Heart left ventricle (tissue), 16 donors: ENCODE measurements at regions not wholly inside any gene's neighbourhood (a gene's known extent, or its start where the extent isn't known, plus 50 kb on each side); places are given as distances from the start of the nearest gene placed in this dataset.

Experiments used
- ATAC-seq, 4 donors: fragments of 200-7000 bp; cut with Tn5 transposase; one replicate each; pipeline ENCODE4 v1.9.1; 2020 to 2022; ENCODE audit warnings: moderate library complexity in 4 of 4, mild to moderate bottlenecking in 3 of 4, moderate number of reproducible peaks in 1 of 4
- DNase-seq, 5 donors: peaks; one replicate each; pipeline ENCODE4 v3.0.0-alpha.2; 2020
- H3K27ac ChIP-seq, 12 donors: fragments of 200-600 bp; sonication (generic) in 4 of 12; one replicate each; pipeline versions ENCODE4 v1.5.0 to v1.8.0; 2016 to 2022; ENCODE audit warnings: mild to moderate bottlenecking in 2 of 12
- H3K27me3 ChIP-seq, 9 donors: fragments of 200-600 bp; sonication (generic) in 2 of 9; one replicate each; pipeline versions ENCODE4 v1.5.1 to v1.8.0; 2016 to 2022; ENCODE audit warnings: mild to moderate bottlenecking in 3 of 9
- H3K36me3 ChIP-seq, 9 donors: fragments of 200-600 bp; sonication (generic) in 2 of 9; one replicate each; pipeline versions ENCODE4 v1.5.0 to v1.8.0; 2018 to 2022; ENCODE audit warnings: mild to moderate bottlenecking in 2 of 9
- H3K4me1 ChIP-seq, 12 donors: fragments of 200-600 bp; sonication (generic) in 4 of 12; one replicate each; pipeline versions ENCODE4 v1.5.0 to v1.8.0; 2016 to 2022; ENCODE audit warnings: mild to moderate bottlenecking in 3 of 12
- H3K4me3 ChIP-seq, 12 donors: fragments of 200-600 bp; sonication (generic) in 4 of 12; one replicate each; pipeline versions ENCODE4 v1.5.0 to v1.8.0; 2017 to 2022; ENCODE audit warnings: mild to moderate bottlenecking in 9 of 12, moderate library complexity in 4 of 12
- H3K9me3 ChIP-seq, 12 donors: fragments of 200-600 bp; sonication (generic) in 4 of 12; one replicate each; pipeline versions ENCODE4 v1.5.0 to v1.8.0; 2016 to 2022; ENCODE audit warnings: mild to moderate bottlenecking in 1 of 12
- POLR2A ChIP-seq, 2 donors: fragments of 450-650 bp; IDR thresholded peaks; one replicate each; pipeline ENCODE4 v1.6.1; 2017; ENCODE audit warnings: antibody characterized with exemption in 2 of 2, mild to moderate bottlenecking in 2 of 2, moderate library complexity in 2 of 2
- WGBS, 4 donors: extraction: QIAGEN DNeasy Blood & Tissue Kit in 2 of 4; methylation state at CpG; one replicate each; pipeline versions ENCODE4 v1.1.5 to v1.1.7; 2013 to 2018; 5-methylcytosine and 5-hydroxymethylcytosine counted together
- intact Hi-C, 10 donors: fragments of 100-400 bp; cut with DNase I; formaldehyde crosslinking; loops; one replicate each; pipeline versions ENCODE4 v1.11.1 to v1.14.2; 2022
- TF ChIP-seq, protein P1 (sequence below), 12 donors: fragments of 200-600 bp; sonication (generic) in 4 of 12; IDR thresholded peaks; one replicate each; pipeline versions ENCODE4 v1.5.0 to v1.8.0; 2018 to 2022; ENCODE audit warnings: antibody characterized with exemption in 12 of 12, mild to moderate bottlenecking in 5 of 12
- donor health status: ischemic (EF 13 %, LVEDD 7.1; RV severe dilation, severe dysfunction).
- donor health status: healthy with polysubstance abuse.
- donor health status: DM: no; HTN: yes; CAD: no.
- donor health status: DM: no; HTN: no; CAD: no.
- donor health status: ischemic (EF 25% LVEDD 6.9; RV normal size, moderate dysfunction).
- donor health status: ischemic (EF 25% LVEDD 5.7; RV mildly dilated, moderate dysfunction).
- donor health status: healthy.
- donor health status: DM: yes; HTN: yes; CAD: no.
- donor health status: ischemic (EF 35%, LVEDD 5.7; RV mildly dilated, moderate dysfunction).
- donor health status: nonischemic (EF 11% LVEDD 7.7; RV severe dilation, severe dysfunction).
- donor health status: DM: yes; HTN: yes; CAD: no.
- donor health status: PGD.
- donor health status: ischemic (EF 29% LVEDD 5.4; RV normal size, mild dysfunction).
- donor health status: nonischemic (EF 23%, LVEDD 6.1; RV moderate dilation, normal function).

GRCh38 chr11:105245781-105246315, 106.3 kb upstream of the CARD18 start:
- Histone ChIP-seq H3K4me3 (no peak overlapping the region), H3K9me3 (no peaks in the 10 kb centered on the region), H3K27me3 (no peaks in the 10 kb centered on the region), H3K4me1 (peaks cover 0 to 16% (median 11%) of the 10 kb centered on the region in 12 donors), H3K27ac (no peak overlapping the region), H3K36me3 (no peaks in the 10 kb centered on the region)
- DNase-seq (no peak), ATAC-seq (no peak)
- no peak for TF ChIP-seq POLR2A (IDR thresholded peaks at IDR 0.05)
- TF ChIP-seq, protein P1, sequence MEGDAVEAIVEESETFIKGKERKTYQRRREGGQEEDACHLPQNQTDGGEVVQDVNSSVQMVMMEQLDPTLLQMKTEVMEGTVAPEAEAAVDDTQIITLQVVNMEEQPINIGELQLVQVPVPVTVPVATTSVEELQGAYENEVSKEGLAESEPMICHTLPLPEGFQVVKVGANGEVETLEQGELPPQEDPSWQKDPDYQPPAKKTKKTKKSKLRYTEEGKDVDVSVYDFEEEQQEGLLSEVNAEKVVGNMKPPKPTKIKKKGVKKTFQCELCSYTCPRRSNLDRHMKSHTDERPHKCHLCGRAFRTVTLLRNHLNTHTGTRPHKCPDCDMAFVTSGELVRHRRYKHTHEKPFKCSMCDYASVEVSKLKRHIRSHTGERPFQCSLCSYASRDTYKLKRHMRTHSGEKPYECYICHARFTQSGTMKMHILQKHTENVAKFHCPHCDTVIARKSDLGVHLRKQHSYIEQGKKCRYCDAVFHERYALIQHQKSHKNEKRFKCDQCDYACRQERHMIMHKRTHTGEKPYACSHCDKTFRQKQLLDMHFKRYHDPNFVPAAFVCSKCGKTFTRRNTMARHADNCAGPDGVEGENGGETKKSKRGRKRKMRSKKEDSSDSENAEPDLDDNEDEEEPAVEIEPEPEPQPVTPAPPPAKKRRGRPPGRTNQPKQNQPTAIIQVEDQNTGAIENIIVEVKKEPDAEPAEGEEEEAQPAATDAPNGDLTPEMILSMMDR (IDR thresholded peaks at IDR 0.05): no peak
- WGBS, 4 donors: 95 to 99% (median 97%) methylated on average over 3 of the region's 3 CpGs
- intact Hi-C loops: no loop called here

DNA sequence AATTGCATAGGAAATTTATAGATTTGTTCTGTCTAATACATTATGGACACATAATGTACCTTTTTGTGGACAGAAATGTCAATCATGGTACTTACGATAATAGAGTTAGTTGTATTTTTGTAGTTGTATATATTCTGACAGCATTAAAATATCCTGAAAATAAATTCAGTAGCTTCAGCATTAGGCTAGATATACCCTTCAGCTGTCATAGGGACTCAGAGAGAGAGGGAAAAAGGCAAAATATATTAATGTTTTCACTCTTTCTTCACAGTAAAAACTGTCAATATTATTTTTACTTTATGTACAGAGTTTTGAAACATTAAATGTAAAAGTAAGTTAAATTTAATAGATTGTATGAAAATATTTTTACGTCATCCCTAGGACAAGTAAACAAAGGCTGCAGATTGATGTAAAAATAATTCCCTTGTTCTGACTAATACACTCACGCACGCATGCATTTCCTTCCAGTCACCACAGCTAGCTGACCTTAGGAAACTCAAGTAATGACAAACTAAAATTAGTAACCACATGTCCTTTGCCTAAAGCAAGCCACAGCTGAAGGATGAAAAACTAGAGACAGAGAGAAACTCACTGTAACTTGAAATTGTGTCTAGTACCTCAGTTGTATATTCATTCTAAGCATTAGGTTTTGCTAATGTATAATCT, 104.7 kb upstream of the CARD18 start:
- DNase-seq (peak in 4 of 5 donors; percentile 28 to 51 (median 44)), ATAC-seq (peak; percentile 75 to 98 (median 96))
- TF ChIP-seq POLR2A (IDR thresholded peaks at IDR 0.05): no peak
- TF ChIP-seq, protein P1 (IDR thresholded peaks at IDR 0.05): no peak
- no peaks in the 10 kb centered on the region for H3K9me3 ChIP-seq
- peaks cover 0 to 16% (median 11%) of the 10 kb centered on the region in 12 donors for H3K4me1 ChIP-seq
- H3K36me3 ChIP-seq: no peaks in the 10 kb centered on the region
- H3K27me3 ChIP-seq: no peaks in the 10 kb centered on the region
- H3K27ac ChIP-seq: peak overlapping the region in 11 of 12 donors; percentile 14 to 72 (median 47)
- intact Hi-C loops: no loop called here
- no peak overlapping the region for H3K4me3 ChIP-seq
- 21 to 25% (median 24%) methylated on average over 4 of the region's 4 CpGs for WGBS, 4 donors

DNA sequence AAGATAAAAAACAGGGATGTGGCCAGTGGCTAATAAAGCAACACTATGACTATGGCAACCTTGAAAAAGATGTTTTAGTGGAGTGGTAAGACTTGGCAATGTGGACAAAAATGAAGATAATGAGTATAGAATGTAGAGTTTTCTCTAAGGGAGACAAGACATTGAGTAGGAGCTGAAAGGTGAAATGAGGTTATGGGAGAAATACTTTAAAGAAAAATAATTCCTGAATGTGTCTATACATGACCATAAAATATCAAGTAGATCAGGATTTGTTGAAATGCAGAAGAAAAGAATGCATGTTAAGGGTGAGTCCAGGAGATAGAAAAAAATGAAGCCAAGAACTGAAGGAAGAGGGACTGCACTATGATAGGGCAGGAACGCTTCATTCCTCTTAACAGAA, 101.6 kb upstream of the CARD18 start:
- WGBS, 4 donors: 83 to 89% (median 88%) methylated on average over 1 of the region's 1 CpG
- Histone ChIP-seq H3K4me1 (peaks cover 0 to 16% (median 11%) of the 10 kb centered on the region in 12 donors), H3K9me3 (no peaks in the 10 kb centered on the region), H3K36me3 (no peaks in the 10 kb centered on the region), H3K4me3 (no peak overlapping the region), H3K27me3 (no peaks in the 10 kb centered on the region), H3K27ac (no peak overlapping the region)
- TF ChIP-seq POLR2A (IDR thresholded peaks at IDR 0.05): no peak
- TF ChIP-seq, protein P1 (IDR thresholded peaks at IDR 0.05): no peak
- ATAC-seq (no peak), DNase-seq (no peak)
- intact Hi-C loops: no loop called here

DNA sequence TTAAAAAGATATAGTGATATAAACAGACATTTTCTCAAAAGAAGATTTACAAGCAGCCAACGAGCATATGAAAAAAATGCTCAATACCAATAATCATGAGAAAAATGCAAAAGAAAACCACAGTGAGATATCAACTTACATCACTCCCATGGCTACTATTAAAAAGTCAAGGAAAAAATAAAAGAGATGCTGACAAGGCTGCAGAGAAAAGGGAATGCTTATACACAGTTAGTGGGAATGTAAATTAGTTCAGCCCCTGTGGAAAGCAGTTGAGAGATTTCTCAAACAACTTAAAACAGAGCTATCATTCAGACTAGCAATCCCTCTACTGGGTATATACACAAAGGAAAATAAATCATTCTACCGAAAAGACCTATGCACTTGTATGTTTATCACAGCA, 97.1 kb upstream of the CARD18 start:
- 68 to 78% (median 75%) methylated on average over 2 of the region's 2 CpGs for WGBS, 4 donors
- intact Hi-C loops: no loop called here

More for the DNA sequence above, 97.1 kb upstream of the CARD18 start:
- no peaks in the 10 kb centered on the region for H3K27me3 ChIP-seq
- H3K4me1 ChIP-seq: no peaks in the 10 kb centered on the region
- ATAC-seq: no peak
- no peak overlapping the region for H3K27ac ChIP-seq
- no peak overlapping the region for H3K4me3 ChIP-seq
- DNase-seq: no peak
- H3K36me3 ChIP-seq: no peaks in the 10 kb centered on the region
- TF ChIP-seq POLR2A (IDR thresholded peaks at IDR 0.05): no peak
- TF ChIP-seq, protein P1 (IDR thresholded peaks at IDR 0.05): no peak
- H3K9me3 ChIP-seq: no peaks in the 10 kb centered on the region
